Left ventricle myocardium inferior (tissue), 1 donor: ENCODE measurements at regions not wholly inside any gene's neighbourhood (a gene's known extent, or its start where the extent isn't known, plus 50 kb on each side); places are given as distances from the start of the nearest gene placed in this dataset.

Source experiments
- DNase-seq: peaks from one replicate; pipeline ENCODE4 v3.0.0-alpha.2; 2020
- H3K27ac ChIP-seq: fragments of 200-600 bp; replicated peaks from 2 replicates; pipeline ENCODE4 v1.8.0; 2021
- H3K27me3 ChIP-seq: fragments of 200-600 bp; 2 replicates; pipeline ENCODE4 v1.8.0; 2021; ENCODE audit warnings: low read depth
- H3K36me3 ChIP-seq: fragments of 200-600 bp; 2 replicates; pipeline ENCODE4 v1.8.0; 2021
- H3K4me1 ChIP-seq: fragments of 200-600 bp; 2 replicates; pipeline ENCODE4 v1.8.0; 2021
- H3K4me3 ChIP-seq: fragments of 200-600 bp; 2 replicates; pipeline ENCODE4 v1.8.0; 2021; ENCODE audit warnings: mild to moderate bottlenecking, moderate library complexity
- H3K9me3 ChIP-seq: fragments of 200-600 bp; replicated peaks from 2 replicates; pipeline ENCODE4 v1.8.0; 2021
- CTCF ChIP-seq: fragments of 200-600 bp; IDR thresholded peaks from 2 replicates; pipeline ENCODE4 v1.8.0; 2021; ENCODE audit warnings: antibody characterized with exemption, mild to moderate bottlenecking, borderline replicate concordance
- intact Hi-C: fragments of 100-400 bp; cut with micrococcal nuclease; formaldehyde crosslinking; loops from one replicate; pipeline ENCODE4 v1.11.0; 2022
- donor health status: DM: no; HTN: yes; CAD: no; lungs with severe emphysema.

GRCh38 chr1:238138059-238138626, 247.4 kb upstream of the ZP4 start:
- Histone ChIP-seq H3K36me3 (no peaks in the 10 kb centered on the region), H3K4me1 (no peaks in the 10 kb centered on the region), H3K27ac (no peak overlapping the region), H3K9me3 (no peaks in the 10 kb centered on the region), H3K27me3 (no peaks in the 10 kb centered on the region), H3K4me3 (no peak overlapping the region)
- no peak for TF ChIP-seq CTCF
- intact Hi-C loops, result no loop called here
- no peak for DNase-seq

- Histone ChIP-seq H3K36me3 (no peaks in the 10 kb centered on the region), H3K9me3 (no peaks in the 10 kb centered on the region), H3K27ac (no peak overlapping the region), H3K4me3 (no peak overlapping the region), H3K4me1 (no peaks in the 10 kb centered on the region), H3K27me3 (no peaks in the 10 kb centered on the region)
- DNase-seq, result no peak
- intact Hi-C loops, result no loop called here
- no peak for TF ChIP-seq CTCF
Measured at GRCh38 chr1:238135708-238136664, 245.3 kb upstream of the ZP4 start.

GRCh38 chr1:238129677-238130076, 239.0 kb upstream of the ZP4 start:
- H3K27me3 ChIP-seq, result no peaks in the 10 kb centered on the region
- intact Hi-C loops, result no loop called here
- no peak for TF ChIP-seq CTCF
- no peaks in the 10 kb centered on the region for H3K9me3 ChIP-seq
- H3K36me3 ChIP-seq, result no peaks in the 10 kb centered on the region
- H3K4me1 ChIP-seq, result no peaks in the 10 kb centered on the region
- no peak overlapping the region for H3K4me3 ChIP-seq
- no peak for DNase-seq
- no peak overlapping the region for H3K27ac ChIP-seq

- H3K27me3 ChIP-seq, result no peaks in the 10 kb centered on the region
- H3K36me3 ChIP-seq, result no peaks in the 10 kb centered on the region
- no peak for TF ChIP-seq CTCF
- no peaks in the 10 kb centered on the region for H3K9me3 ChIP-seq
- H3K4me3 ChIP-seq, result no peak overlapping the region
- no peak overlapping the region for H3K27ac ChIP-seq
- H3K4me1 ChIP-seq, result no peaks in the 10 kb centered on the region
- no peak for DNase-seq
- intact Hi-C loops, result no loop called here
Measured at GRCh38 chr1:238123201-238123600, 232.5 kb upstream of the ZP4 start.

GRCh38 chr1:238119861-238120260, 229.1 kb upstream of the ZP4 start:
- no peaks in the 10 kb centered on the region for H3K9me3 ChIP-seq
- H3K27me3 ChIP-seq, result no peaks in the 10 kb centered on the region
- TF ChIP-seq CTCF, result no peak
- no peak overlapping the region for H3K4me3 ChIP-seq
- no peak for DNase-seq
- H3K36me3 ChIP-seq, result no peaks in the 10 kb centered on the region
- no peaks in the 10 kb centered on the region for H3K4me1 ChIP-seq
- intact Hi-C loops, result no loop called here
- no peak overlapping the region for H3K27ac ChIP-seq
